PC-9 (cell line): ENCODE measurements at regions not wholly inside any gene's neighbourhood (a gene's known extent, or its start where the extent isn't known, plus 50 kb on each side); places are given as distances from the start of the nearest gene placed in this dataset.

ENCODE experiments used
- BruUV-seq: library from RNA; stranded (reverse); fragments of 400-500 nt; replicated peaks from 2 replicates; lab custom pipeline; 2021; lab: Mats Ljungman, UMichigan
- CTCF ChIA-PET: fragments of 300-600 bp; sonication (Branson Sonifier 250); formaldehyde crosslinking; loops from one replicate; lab custom pipeline; 2022; ENCODE audit warnings: antibody characterized with exemption; lab: Charles Lee
- POLR2A ChIA-PET: fragments of 300-600 bp; sonication (Branson Sonifier 250); formaldehyde crosslinking; loops from one replicate; lab custom pipeline; 2022; ENCODE audit warnings: antibody characterized with exemption; ENCODE audit not compliant: unreplicated experiment; lab: Charles Lee
- DNase-seq, 2 experiments: peaks; one replicate each; pipeline versions ENCODE4 v3.0.0 to v3.0.0-alpha.2; 2015 to 2022; ENCODE audit warnings: mixed read lengths in 1 of 2
- H2AFZ ChIP-seq: fragments of 200-600 bp; sonication (generic); 2 replicates; pipeline ENCODE4 v1.8.1; 2017; ENCODE audit warnings: antibody characterized with exemption
- H3F3A ChIP-seq: fragments of 200-600 bp; sonication (generic); 2 replicates; pipeline ENCODE4 v1.8.1; 2017; ENCODE audit warnings: antibody characterized with exemption, mild to moderate bottlenecking, low read depth; ENCODE audit not compliant: insufficient read depth
- H3K27ac ChIP-seq: fragments of 200-600 bp; sonication (generic); 2 replicates; pipeline ENCODE4 v1.6.1; 2016; ENCODE audit warnings: mixed run types
- H3K27me3 ChIP-seq: fragments of 200-600 bp; sonication (generic); 2 replicates; pipeline ENCODE4 v1.6.1; 2016; ENCODE audit warnings: low read depth, mixed run types; ENCODE audit not compliant: insufficient read depth
- H3K36me3 ChIP-seq: fragments of 200-600 bp; sonication (generic); 2 replicates; pipeline ENCODE4 v1.6.1; 2016; ENCODE audit warnings: low read depth, mixed run types
- H3K4me1 ChIP-seq: fragments of 200-600 bp; sonication (generic); replicated peaks from 2 replicates; pipeline ENCODE4 v1.6.1; 2016; ENCODE audit warnings: mixed run types; ENCODE audit not compliant: insufficient read depth
- H3K4me2 ChIP-seq: fragments of 200-600 bp; sonication (generic); 2 replicates; pipeline ENCODE4 v1.6.1; 2017; ENCODE audit warnings: mixed run types
- H3K4me3 ChIP-seq: fragments of 200-600 bp; sonication (generic); 2 replicates; pipeline ENCODE4 v1.6.1; 2016; ENCODE audit warnings: mixed run types
- H3K79me2 ChIP-seq: fragments of 200-600 bp; sonication (generic); 2 replicates; pipeline ENCODE4 v1.6.1; 2017; ENCODE audit warnings: low read depth, mixed run types
- H3K9me2 ChIP-seq: fragments of 200-600 bp; sonication (generic); 2 replicates; pipeline ENCODE4 v1.8.1; 2017; ENCODE audit warnings: mild to moderate bottlenecking; ENCODE audit not compliant: insufficient read depth
- H3K9me3 ChIP-seq: fragments of 200-600 bp; sonication (generic); 2 replicates; pipeline ENCODE4 v1.8.1; 2016; ENCODE audit warnings: low read depth; ENCODE audit not compliant: insufficient read depth
- H4K20me1 ChIP-seq: fragments of 200-600 bp; sonication (generic); 2 replicates; pipeline ENCODE4 v1.8.1; 2017; ENCODE audit not compliant: insufficient read depth
- EZH2 ChIP-seq: fragments of 200-600 bp; sonication (generic); IDR thresholded peaks from 2 replicates; pipeline ENCODE4 v1.8.0; 2017; ENCODE audit warnings: antibody characterized with exemption, low read depth
- intact Hi-C: fragments of 100-400 bp; cut with micrococcal nuclease; formaldehyde crosslinking; loops from one replicate; pipeline ENCODE4 v1.10.0; 2022; ENCODE audit not compliant: unreplicated experiment
- TF ChIP-seq, protein P1 (sequence below): fragments of 200-600 bp; sonication (generic); conservative IDR thresholded peaks from 2 replicates; pipeline ENCODE4 v1.6.1; 2017; ENCODE audit warnings: mixed run types, antibody characterized with exemption, mild to moderate bottlenecking, moderate library complexity

GRCh38 chr14:80095623-80096022, 115.7 kb downstream of the DIO2 start:
- ChIA-PET POLR2A (no interaction called here), CTCF (no interaction called here)
- Histone ChIP-seq H4K20me1 (no peaks in the 10 kb centered on the region), H3K9me3 (no peaks in the 10 kb centered on the region), H3K79me2 (no peaks in the 10 kb centered on the region), H3K4me3 (no peak overlapping the region), H2AFZ (no peak overlapping the region), H3K27me3 (no peaks in the 10 kb centered on the region), H3K27ac (no peak overlapping the region), H3F3A (no peaks in the 10 kb centered on the region), H3K36me3 (no peaks in the 10 kb centered on the region), H3K4me2 (no peak overlapping the region), H3K4me1 (no peaks in the 10 kb centered on the region), H3K9me2 (no peaks in the 10 kb centered on the region)
- no peak for DNase-seq
- BruUV-seq, result no TSS peak
- TF ChIP-seq EZH2, result no peak
- TF ChIP-seq, protein P1, sequence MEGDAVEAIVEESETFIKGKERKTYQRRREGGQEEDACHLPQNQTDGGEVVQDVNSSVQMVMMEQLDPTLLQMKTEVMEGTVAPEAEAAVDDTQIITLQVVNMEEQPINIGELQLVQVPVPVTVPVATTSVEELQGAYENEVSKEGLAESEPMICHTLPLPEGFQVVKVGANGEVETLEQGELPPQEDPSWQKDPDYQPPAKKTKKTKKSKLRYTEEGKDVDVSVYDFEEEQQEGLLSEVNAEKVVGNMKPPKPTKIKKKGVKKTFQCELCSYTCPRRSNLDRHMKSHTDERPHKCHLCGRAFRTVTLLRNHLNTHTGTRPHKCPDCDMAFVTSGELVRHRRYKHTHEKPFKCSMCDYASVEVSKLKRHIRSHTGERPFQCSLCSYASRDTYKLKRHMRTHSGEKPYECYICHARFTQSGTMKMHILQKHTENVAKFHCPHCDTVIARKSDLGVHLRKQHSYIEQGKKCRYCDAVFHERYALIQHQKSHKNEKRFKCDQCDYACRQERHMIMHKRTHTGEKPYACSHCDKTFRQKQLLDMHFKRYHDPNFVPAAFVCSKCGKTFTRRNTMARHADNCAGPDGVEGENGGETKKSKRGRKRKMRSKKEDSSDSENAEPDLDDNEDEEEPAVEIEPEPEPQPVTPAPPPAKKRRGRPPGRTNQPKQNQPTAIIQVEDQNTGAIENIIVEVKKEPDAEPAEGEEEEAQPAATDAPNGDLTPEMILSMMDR, result no peak
- intact Hi-C loops, result no loop called here

- Histone ChIP-seq H3K9me3 (peaks cover 16% of the 10 kb centered on the region), H3F3A (no peaks in the 10 kb centered on the region), H3K27me3 (no peaks in the 10 kb centered on the region), H3K4me2 (no peak overlapping the region), H4K20me1 (no peaks in the 10 kb centered on the region), H3K27ac (no peak overlapping the region), H3K9me2 (no peaks in the 10 kb centered on the region), H3K4me3 (no peak overlapping the region), H3K79me2 (no peaks in the 10 kb centered on the region), H3K36me3 (no peaks in the 10 kb centered on the region), H2AFZ (no peak overlapping the region), H3K4me1 (no peaks in the 10 kb centered on the region)
- CTCF ChIA-PET, result no interaction called here
- POLR2A ChIA-PET, result no interaction called here
- BruUV-seq, result no TSS peak
- TF ChIP-seq, protein P1, result no peak
- no peak for TF ChIP-seq EZH2
- DNase-seq, result no peak
- intact Hi-C loops, result loop anchor here (10.0 kb wide), 1 partner anchor 477 kb away; no protein-coding TSS in a partner anchor
These were observed 123.9 kb downstream of the DIO2 start for GRCh38 chr14:80087411-80087810.

- CTCF ChIA-PET, result no interaction called here
- Histone ChIP-seq H3K4me3 (no peak overlapping the region), H3K4me2 (no peak overlapping the region), H3K4me1 (no peaks in the 10 kb centered on the region), H4K20me1 (no peaks in the 10 kb centered on the region), H3F3A (no peaks in the 10 kb centered on the region), H3K79me2 (no peaks in the 10 kb centered on the region), H2AFZ (no peak overlapping the region), H3K27me3 (no peaks in the 10 kb centered on the region), H3K36me3 (no peaks in the 10 kb centered on the region), H3K27ac (no peak overlapping the region), H3K9me3 (peaks cover 19% of the 10 kb centered on the region), H3K9me2 (no peaks in the 10 kb centered on the region)
- no TSS peak for BruUV-seq
- intact Hi-C loops, result loop anchor here (10.0 kb wide), 1 partner anchor 481 kb away; no protein-coding TSS in a partner anchor
- POLR2A ChIA-PET, result no interaction called here
- DNase-seq, result no peak
- TF ChIP-seq, protein P1, result no peak
- TF ChIP-seq EZH2, result no peak
These were observed 127.1 kb downstream of the DIO2 start for GRCh38 chr14:80084196-80084595.
